Tibial nerve (tissue), 4 donors: ENCODE measurements at regions not wholly inside any gene's neighbourhood (a gene's known extent, or its start where the extent isn't known, plus 50 kb on each side); places are given as distances from the start of the nearest gene placed in this dataset.

Experiments used
- DNase-seq, 2 donors: peaks; one replicate each; pipeline ENCODE4 v3.0.0-alpha.2; 2019; ENCODE audit warnings: low spot score in 2 of 2
- H3K27ac ChIP-seq, 4 donors: fragments of 200-600 bp; sonication (generic) in 3 of 4; one replicate each; pipeline ENCODE4 v1.5.1; 2017 to 2019; ENCODE audit warnings: mild to moderate bottlenecking in 1 of 4
- H3K27me3 ChIP-seq, 2 donors: fragments of 200-600 bp; sonication (generic) in 1 of 2; one replicate each; pipeline versions ENCODE4 v1.5.1 to v1.6.0; 2017 to 2019
- H3K36me3 ChIP-seq, 3 donors: fragments of 200-600 bp; sonication (generic); one replicate each; pipeline ENCODE4 v1.5.1; 2018 to 2019
- H3K4me1 ChIP-seq, 4 donors: fragments of 200-600 bp; sonication (generic) in 3 of 4; one replicate each; pipeline ENCODE4 v1.5.1; 2017 to 2019
- H3K4me3 ChIP-seq, 4 donors: fragments of 200-600 bp; sonication (generic) in 3 of 4; one replicate each; pipeline ENCODE4 v1.5.1; 2017 to 2019; ENCODE audit warnings: mild to moderate bottlenecking in 1 of 4, moderate library complexity in 1 of 4
- H3K9me3 ChIP-seq, 4 donors: fragments of 200-600 bp; sonication (generic) in 3 of 4; one replicate each; pipeline ENCODE4 v1.5.1; 2017 to 2019
- CTCF ChIP-seq, 5 experiments: fragments of 200-600 bp in 3 of 5; fragments of 450-650 bp in 2 of 5; sonication (generic) in 3 of 5; IDR thresholded peaks; one replicate each; pipeline ENCODE4 v1.5.1; 2016 to 2019; ENCODE audit warnings: antibody characterized with exemption in 5 of 5, mild to moderate bottlenecking in 3 of 5, moderate library complexity in 2 of 5
- EP300 ChIP-seq, 2 donors: sonication (generic); formaldehyde crosslinking; IDR thresholded peaks; one replicate each; pipeline ENCODE4 v1.6.1; 2017; ENCODE audit warnings: antibody characterized with exemption in 2 of 2, mild to moderate bottlenecking in 1 of 2
- POLR2A ChIP-seq, 2 donors: fragments of 450-650 bp; IDR thresholded peaks; one replicate each; pipeline ENCODE4 v1.6.1; 2017; ENCODE audit warnings: antibody characterized with exemption in 2 of 2, mild to moderate bottlenecking in 2 of 2, moderate library complexity in 2 of 2
- WGBS, 2 donors: methylation state at CpG; one replicate each; pipeline ENCODE4 v1.1.5; 2018; 5-methylcytosine and 5-hydroxymethylcytosine counted together

- no peak overlapping the region for H3K4me3 ChIP-seq
- H3K9me3 ChIP-seq: no peaks in the 10 kb centered on the region
- no peak for TF ChIP-seq EP300 (IDR thresholded peaks at IDR 0.05)
- TF ChIP-seq CTCF (IDR thresholded peaks at IDR 0.05): no peak
- TF ChIP-seq POLR2A (IDR thresholded peaks at IDR 0.05): no peak
- no peaks in the 10 kb centered on the region for H3K36me3 ChIP-seq
- no peak for DNase-seq
- H3K27ac ChIP-seq: no peak overlapping the region
- H3K4me1 ChIP-seq: peaks cover 0 to 4% (median 0%) of the 10 kb centered on the region in 4 donors
- WGBS, 2 donors: 81 to 88% methylated on average over 4 of the region's 4 CpGs
- no peaks in the 10 kb centered on the region for H3K27me3 ChIP-seq
Observed at GRCh38 chrX:8919801-8920200, 114.1 kb downstream of the FAM9B start.

GRCh38 chrX:8916697-8917096 is 115.5 kb upstream of the FAM9A start:
- peaks cover 0 to 12% (median 0%) of the 10 kb centered on the region in 4 donors for H3K4me1 ChIP-seq
- no peak for TF ChIP-seq CTCF (IDR thresholded peaks at IDR 0.05)
- no peak for TF ChIP-seq EP300 (IDR thresholded peaks at IDR 0.05)
- no peak for TF ChIP-seq POLR2A (IDR thresholded peaks at IDR 0.05)
- no peak for DNase-seq
- H3K9me3 ChIP-seq: no peaks in the 10 kb centered on the region
- H3K4me3 ChIP-seq: no peak overlapping the region
- H3K27ac ChIP-seq: no peak overlapping the region
- WGBS, 2 donors: 71 to 87% methylated on average over 1 of the region's 1 CpG
- no peaks in the 10 kb centered on the region for H3K27me3 ChIP-seq
- no peaks in the 10 kb centered on the region for H3K36me3 ChIP-seq

- WGBS, 2 donors: 68% methylated on average over 4 of the region's 4 CpGs
- Histone ChIP-seq H3K27ac (no peak overlapping the region), H3K9me3 (no peaks in the 10 kb centered on the region), H3K4me3 (no peak overlapping the region), H3K4me1 (peaks cover 0 to 12% (median 0%) of the 10 kb centered on the region in 4 donors), H3K27me3 (no peaks in the 10 kb centered on the region), H3K36me3 (no peaks in the 10 kb centered on the region)
- TF ChIP-seq CTCF (IDR thresholded peaks at IDR 0.05): no peak
- TF ChIP-seq POLR2A (IDR thresholded peaks at IDR 0.05): no peak
- no peak for TF ChIP-seq EP300 (IDR thresholded peaks at IDR 0.05)
- DNase-seq: no peak
Observed at GRCh38 chrX:8914681-8915080, 113.5 kb upstream of the FAM9A start.

- H3K4me3 ChIP-seq: no peak overlapping the region
Observed at GRCh38 chrX:8913655-8914409, 112.6 kb upstream of the FAM9A start.

More at GRCh38 chrX:8913655-8914409, 112.6 kb upstream of the FAM9A start:
- H3K4me1 ChIP-seq: peaks cover 0 to 12% (median 0%) of the 10 kb centered on the region in 4 donors
- no peaks in the 10 kb centered on the region for H3K9me3 ChIP-seq
- no peak for TF ChIP-seq CTCF (IDR thresholded peaks at IDR 0.05)
- TF ChIP-seq POLR2A (IDR thresholded peaks at IDR 0.05): no peak
- TF ChIP-seq EP300 (IDR thresholded peaks at IDR 0.05): peak in 1 of 2 donors; percentile 48
- DNase-seq: peak in 1 of 2 donors; percentile 17
- 20 to 45% methylated on average over 5 to 6 of the region's 6 CpGs for WGBS, 2 donors
- peak overlapping the region in 2 of 4 donors; percentile 24 to 37 for H3K27ac ChIP-seq
- H3K36me3 ChIP-seq: no peaks in the 10 kb centered on the region
- no peaks in the 10 kb centered on the region for H3K27me3 ChIP-seq
